Fibroblast of the aortic adventitia (primary cell): ENCODE measurements at regions not wholly inside any gene's neighbourhood (a gene's known extent, or its start where the extent isn't known, plus 50 kb on each side); places are given as distances from the start of the nearest gene placed in this dataset.
A peak's percentile ranks its signal among the peaks of the same experiment; 100 is the strongest.

Experiments used
- DNase-seq: peaks from one replicate; pipeline ENCODE4 v3.0.0-alpha.2; 2010; ENCODE audit warnings: low read depth
- H3K4me3 ChIP-seq: 2 replicates; pipeline ENCODE4 v1.5.1; 2011; ENCODE audit warnings: low read depth, mild to moderate bottlenecking, control low read depth, low read length, moderate library complexity
- TF ChIP-seq, protein P1 (sequence below): IDR thresholded peaks from 2 replicates; pipeline ENCODE4 v1.5.1; 2011; ENCODE audit warnings: mild to moderate bottlenecking, low read length, control low read depth, inconsistent platforms; ENCODE audit not compliant: insufficient read depth

DNA sequence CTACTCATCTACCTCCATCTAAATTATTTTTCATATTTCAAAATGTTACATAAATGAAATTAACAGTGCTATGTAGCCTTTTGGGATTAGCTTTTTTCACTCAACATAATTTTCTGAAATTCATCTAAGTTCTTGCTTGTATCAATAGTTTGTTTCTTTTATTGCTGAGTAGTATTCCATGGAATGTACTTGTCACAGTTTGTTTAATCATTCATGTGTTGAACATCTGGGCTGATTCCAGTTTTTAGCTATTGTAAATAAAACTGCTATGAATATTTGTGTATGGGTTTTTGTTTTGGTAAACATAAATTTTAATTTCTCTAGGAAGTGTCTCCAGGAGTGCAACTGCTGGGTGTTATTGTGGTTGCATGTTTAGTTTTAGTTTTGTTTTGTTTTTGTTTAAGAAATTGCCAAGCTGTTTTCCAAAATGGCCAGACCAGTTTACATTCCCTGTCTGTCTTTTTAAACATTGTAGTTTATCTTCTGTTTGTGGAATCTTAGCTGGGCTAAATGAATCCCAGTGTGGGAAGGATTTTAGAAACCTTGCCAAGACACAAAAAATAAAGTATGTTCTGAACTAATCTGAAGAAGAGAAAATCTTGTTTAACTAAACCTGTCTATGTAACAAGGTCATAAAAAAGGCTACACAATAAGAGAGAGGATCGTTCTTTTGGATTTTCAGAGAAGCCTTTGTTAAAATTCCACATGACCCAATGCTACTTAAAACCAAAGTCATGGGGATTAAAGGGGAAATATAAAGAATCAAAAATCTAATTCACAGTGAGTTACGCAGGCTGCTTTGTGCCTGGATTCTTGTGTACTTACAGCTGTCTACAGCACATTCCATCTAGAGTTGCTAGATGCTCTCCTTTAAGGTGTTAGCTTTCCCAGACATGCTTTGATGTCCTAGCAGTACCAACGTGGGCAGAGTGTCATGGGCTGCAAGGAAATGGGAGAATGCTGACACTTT lies 129.2 kb upstream of the SUCLG2 start:
- TF ChIP-seq, protein P1, sequence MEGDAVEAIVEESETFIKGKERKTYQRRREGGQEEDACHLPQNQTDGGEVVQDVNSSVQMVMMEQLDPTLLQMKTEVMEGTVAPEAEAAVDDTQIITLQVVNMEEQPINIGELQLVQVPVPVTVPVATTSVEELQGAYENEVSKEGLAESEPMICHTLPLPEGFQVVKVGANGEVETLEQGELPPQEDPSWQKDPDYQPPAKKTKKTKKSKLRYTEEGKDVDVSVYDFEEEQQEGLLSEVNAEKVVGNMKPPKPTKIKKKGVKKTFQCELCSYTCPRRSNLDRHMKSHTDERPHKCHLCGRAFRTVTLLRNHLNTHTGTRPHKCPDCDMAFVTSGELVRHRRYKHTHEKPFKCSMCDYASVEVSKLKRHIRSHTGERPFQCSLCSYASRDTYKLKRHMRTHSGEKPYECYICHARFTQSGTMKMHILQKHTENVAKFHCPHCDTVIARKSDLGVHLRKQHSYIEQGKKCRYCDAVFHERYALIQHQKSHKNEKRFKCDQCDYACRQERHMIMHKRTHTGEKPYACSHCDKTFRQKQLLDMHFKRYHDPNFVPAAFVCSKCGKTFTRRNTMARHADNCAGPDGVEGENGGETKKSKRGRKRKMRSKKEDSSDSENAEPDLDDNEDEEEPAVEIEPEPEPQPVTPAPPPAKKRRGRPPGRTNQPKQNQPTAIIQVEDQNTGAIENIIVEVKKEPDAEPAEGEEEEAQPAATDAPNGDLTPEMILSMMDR, result no peak
- H3K4me3 ChIP-seq, result no peak overlapping the region
- peak; percentile 18 for DNase-seq

DNA sequence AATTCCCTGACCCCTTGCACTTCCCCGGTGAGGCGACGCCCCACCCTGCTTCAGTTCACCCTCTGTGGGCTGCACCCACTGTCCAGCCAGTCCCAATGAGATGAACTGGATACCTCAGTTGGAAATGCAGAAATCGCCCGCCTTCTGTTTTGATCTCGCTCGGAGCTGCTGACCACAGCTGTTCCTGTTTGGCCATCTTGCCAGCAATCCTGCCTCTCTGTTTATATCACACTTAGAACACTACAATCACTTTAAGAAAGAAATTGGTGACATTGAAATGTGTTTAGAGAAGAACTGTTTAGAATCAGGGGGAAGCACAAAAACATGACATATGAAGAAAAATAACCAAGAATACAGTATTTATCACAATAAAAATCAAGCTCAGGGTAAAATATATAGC lies 127.5 kb upstream of the SUCLG2 start:
- TF ChIP-seq, protein P1, result no peak
- no peak overlapping the region for H3K4me3 ChIP-seq
- DNase-seq, result no peak

GRCh38 chr3:67781218-67781617 lies 126.8 kb upstream of the SUCLG2 start:
- TF ChIP-seq, protein P1, result no peak

GRCh38 chr3:67774676-67775075 lies 120.3 kb upstream of the SUCLG2 start:
- DNase-seq, result no peak
- TF ChIP-seq, protein P1, result no peak
- H3K4me3 ChIP-seq, result no peak overlapping the region

More at GRCh38 chr3:67781218-67781617, 126.8 kb upstream of the SUCLG2 start:
- no peak for DNase-seq
- no peak overlapping the region for H3K4me3 ChIP-seq

- no peak overlapping the region for H3K4me3 ChIP-seq
- TF ChIP-seq, protein P1, result no peak
- peak; percentile 48 for DNase-seq
These were observed 111.2 kb upstream of the SUCLG2 start for GRCh38 chr3:67765575-67765974.

GRCh38 chr3:67745296-67745695 lies 90.9 kb upstream of the SUCLG2 start:
- no peak overlapping the region for H3K4me3 ChIP-seq
- TF ChIP-seq, protein P1, result no peak
- DNase-seq, result no peak

GRCh38 chr3:67744699-67745098 lies 90.3 kb upstream of the SUCLG2 start:
- no peak for DNase-seq
- TF ChIP-seq, protein P1, result no peak
- no peak overlapping the region for H3K4me3 ChIP-seq
